NCI-H526 (cell line): ENCODE measurements at regions not wholly inside any gene's neighbourhood (a gene's known extent, or its start where the extent isn't known, plus 50 kb on each side); places are given as distances from the start of the nearest gene placed in this dataset.

ENCODE experiments used
- DNase-seq, 2 experiments: peaks; one replicate each; lab custom pipeline; 2025; lab: John Stamatoyannopoulos, UW

DNA sequence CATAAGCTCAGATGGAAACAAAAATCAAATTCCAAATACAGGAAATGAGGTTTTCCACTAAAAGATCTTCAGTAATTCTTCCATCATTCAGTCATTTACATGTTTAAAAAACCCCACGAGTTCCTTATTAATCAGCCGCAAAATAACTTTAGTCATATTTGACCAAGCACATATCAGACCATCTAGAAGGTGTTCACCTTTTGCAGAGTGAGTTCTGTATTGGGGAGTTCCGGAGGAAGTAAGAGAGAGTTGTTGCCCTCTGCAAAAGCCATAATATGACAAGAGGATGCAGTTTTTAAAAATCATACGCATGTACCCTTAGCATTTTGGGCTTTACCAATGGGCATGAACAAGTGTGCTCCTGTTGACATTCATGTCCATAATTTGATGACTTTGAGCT, 61.6 kb downstream of the CCR1 start:
- DNase-seq, result no peak

GRCh38 chr3:46146021-46146420, 62.1 kb downstream of the CCR1 start:
- no peak for DNase-seq

DNA sequence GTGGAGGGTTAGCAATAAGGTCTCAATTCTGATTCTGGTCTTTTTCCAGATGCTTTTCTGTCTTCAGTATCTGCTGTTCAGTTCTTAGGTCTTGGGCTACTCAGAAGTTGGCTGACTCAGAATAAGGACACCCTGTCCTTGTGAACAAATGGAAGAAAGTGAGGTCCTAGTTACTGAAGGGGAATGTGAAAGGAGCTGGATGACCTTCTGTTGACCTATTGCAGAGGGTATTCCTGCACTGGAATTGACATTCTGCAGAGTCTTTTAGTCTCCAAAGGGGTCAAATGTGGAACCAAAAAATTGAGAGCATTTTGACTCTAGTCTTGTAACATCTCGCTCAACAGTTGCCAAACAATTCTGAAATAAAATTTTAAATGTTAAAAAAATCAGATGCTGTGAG, 63.0 kb downstream of the CCR1 start:
- no peak for DNase-seq

- no peak for DNase-seq
These were observed 64.1 kb downstream of the CCR1 start for GRCh38 chr3:46143951-46144473.

DNA sequence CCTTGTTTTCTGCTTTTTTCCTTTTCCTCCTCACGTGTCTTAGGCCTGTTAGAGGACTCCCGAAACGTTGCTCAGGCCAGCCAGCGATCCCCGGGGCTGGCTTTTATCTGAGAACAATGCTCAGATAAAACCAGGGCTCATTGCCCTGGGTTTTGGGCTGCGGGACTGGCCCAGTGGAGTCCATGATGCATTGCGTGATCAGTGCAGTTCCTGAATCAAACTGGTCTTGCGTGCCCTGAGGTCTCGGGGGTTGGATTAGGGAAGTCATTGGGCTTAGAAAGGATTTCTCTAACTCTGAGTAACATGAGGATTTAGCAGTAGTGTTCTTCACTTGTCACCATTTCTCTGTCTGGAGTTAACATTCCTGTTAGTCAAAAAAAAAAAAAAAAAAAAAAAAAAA, 66.3 kb downstream of the CCR1 start:
- DNase-seq, result no peak

DNA sequence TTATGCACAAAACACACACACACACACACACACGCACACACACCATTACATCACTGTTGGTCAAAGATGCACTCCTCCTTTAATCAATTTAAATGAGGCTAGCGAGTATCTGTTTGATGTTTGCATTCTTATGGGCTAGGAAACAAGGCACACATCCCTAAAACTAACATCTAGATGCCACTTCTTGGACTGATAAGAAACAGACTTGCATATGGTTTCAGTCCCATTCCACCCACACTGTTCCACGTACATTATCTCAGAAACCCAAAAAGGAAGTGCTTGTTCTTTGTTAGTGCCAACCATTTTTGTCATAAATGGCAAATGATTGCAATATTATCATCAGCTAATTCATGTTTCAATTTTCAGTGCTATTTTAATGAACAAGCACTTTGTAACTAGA, 69.5 kb downstream of the CCR1 start:
- DNase-seq, result no peak

GRCh38 chr3:46135475-46135874, 72.6 kb downstream of the CCR1 start:
- no peak for DNase-seq

- DNase-seq, result no peak
These were observed 74.8 kb downstream of the CCR1 start for GRCh38 chr3:46133285-46133684.

DNA sequence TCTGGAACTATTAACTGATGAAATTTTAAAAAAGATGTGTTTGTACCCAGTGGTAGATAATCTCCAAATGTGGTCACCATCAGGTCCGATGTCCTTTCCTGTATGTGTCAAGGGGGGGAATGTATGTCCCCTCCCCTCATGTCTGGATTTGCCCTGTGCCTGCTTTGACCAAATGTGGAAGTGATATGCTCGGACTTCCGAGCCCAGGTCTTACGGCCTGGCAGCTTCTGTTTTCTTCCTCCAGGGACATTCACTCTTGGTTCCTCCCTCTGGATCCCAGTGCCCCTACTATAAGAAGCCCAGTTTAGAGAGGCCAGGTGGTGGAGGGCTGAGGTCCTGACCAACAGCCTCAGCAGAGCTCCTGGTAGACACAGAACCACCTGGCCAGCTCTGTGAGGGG, 75.5 kb downstream of the CCR1 start:
- no peak for DNase-seq

- DNase-seq, result no peak
These were observed 76.1 kb downstream of the CCR1 start for GRCh38 chr3:46131884-46132450.

DNA sequence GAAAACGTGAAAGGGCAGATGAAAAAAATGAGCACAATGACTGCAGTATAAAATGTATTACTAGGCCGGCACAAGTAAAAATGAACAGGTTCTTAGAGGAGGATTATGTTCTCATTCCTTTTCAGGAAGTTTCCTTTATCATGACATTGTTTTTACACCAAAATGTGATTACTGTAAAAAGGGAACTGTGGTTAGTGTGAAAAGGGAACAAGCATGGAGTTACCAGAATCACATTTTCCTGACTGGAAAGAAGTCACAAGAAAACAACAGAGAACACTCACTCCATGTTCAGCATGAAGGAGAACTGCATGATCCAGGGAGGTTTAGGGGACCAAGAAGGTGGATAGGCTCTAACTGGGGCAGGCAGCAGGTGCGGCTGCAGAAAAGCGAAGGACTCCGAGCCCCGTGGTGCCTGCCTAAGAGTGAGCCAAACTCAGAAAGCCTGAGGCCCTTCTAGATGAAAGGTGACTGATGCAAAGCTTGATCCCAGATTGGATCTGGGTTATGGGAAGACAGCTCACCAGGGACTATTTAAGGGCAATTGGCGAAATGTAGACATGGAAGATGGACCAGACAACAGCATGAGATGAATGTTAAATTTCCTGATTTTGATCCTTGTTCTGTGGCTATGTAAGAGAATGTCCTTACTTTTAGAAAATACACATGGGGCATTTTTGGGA, 77.3 kb downstream of the CCR1 start:
- DNase-seq, result no peak

DNA sequence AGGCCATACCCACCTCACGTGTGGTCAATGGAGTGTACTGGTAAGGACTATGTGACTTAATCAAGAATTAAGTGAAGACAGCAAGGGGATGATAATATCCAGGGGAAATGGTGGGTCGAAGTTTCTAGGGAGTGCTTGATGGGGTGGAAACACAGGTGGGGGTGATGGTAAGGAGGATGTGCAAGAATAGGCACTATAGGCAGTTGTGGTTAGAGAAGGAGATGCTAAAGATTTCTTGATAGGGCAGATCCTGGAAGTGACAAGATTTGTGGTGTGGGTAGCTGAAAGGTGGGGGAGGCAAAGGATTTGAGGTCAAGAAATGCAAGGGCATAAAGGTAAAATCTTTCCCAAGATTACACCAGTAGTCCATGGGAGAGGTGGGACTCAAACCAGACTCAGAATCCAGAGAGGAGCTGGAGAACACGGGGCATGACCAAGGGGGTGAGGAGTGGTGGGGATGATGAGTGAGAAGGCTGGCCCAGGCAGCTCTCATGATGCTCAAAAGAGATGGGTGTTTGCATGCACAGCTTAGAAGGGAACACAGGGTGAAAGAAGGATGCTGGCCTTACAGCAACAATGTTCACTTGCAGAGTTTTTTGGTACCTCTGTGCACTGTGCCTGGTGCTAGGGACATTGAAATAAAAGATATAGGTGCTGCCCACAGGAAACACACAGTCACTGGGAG, 78.4 kb downstream of the CCR1 start:
- no peak for DNase-seq

DNA sequence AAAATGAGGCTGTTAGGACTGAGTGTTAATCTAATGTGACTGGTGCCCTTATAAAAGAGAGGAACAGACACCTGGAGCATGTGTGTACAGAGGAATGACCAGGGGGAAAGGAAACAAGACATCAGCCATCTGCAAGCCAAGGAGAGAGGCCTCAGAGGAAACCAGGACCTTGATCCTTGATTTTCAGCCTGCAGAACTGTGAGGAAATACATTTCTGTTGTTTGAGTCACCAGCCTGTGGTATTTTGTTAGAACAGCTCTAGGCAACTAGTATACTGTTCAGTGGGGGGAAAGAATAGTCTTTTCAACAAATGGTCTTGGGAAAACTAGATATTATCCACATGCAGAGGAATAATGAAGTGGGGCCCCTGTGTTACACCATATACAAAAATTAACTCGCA, 80.6 kb downstream of the CCR1 start:
- DNase-seq, result no peak

DNA sequence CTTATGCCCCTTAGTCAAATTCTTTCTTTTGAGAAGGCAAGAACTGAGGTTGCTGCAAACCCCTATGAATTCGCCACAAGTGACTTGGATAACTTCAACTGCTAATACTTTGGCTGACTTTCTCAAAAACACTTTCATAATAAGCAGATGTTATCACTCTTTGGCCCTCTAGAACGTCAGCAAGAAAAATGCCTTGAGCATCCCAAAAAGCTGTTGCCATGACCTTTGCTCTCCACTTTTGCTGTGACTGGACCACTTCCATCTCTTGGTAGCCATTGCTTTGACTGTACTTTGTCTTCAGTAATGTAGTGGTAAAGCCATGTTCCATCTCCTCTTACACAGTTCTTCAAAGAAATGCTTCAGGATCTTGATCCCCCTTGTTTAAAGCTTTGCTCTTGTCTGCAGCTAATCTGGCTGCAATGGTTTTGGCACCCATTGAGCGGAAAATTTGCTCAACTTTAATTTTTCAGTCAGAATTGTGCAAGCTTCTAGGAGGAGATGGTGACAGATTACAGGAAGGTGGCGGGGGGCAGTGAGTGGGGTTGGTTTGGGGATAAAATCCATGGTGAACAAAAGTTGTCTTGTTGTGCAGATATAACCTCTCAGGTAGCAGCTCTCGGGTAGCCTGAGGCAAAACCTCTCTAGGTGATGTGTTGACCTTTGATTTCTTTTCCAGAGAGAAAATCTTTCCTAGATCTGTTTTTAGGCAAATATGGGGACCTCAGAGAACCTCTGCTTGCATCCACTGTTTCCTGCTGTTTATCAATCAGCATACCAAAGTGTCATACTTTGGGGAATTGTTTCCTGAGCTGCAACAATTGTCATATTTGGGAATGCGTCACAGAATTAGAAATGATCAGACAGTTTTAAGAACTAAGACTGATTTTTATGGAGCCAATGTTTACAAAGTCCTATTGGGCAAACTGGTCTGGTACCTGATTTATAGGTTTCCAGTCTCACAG, 83.6 kb downstream of the CCR1 start:
- no peak for DNase-seq

GRCh38 chr3:46123646-46124045, 84.5 kb downstream of the CCR1 start:
- DNase-seq, result no peak

DNA sequence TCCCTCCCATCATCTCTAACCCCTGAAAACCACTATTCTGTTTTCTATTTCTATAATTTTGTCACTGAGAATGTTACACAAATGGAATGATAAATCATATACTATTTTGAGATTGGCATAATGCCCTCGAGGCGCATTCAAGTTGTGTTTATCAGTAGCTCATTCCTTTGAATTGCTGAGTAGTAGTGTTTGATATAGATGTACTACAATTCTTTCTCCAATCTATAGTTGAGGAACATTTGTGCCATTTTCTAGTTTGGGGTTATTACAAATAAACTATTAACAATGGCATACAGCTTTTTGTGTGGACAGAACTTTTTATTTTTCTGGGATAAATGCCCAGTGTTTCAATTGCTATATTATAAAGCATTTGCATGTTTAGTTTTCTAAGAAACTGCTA, 86.0 kb downstream of the CCR1 start:
- DNase-seq, result no peak

- peak; percentile 11 to 46 for DNase-seq
These were observed 87.1 kb downstream of the CCR1 start for GRCh38 chr3:46120983-46121382.

DNA sequence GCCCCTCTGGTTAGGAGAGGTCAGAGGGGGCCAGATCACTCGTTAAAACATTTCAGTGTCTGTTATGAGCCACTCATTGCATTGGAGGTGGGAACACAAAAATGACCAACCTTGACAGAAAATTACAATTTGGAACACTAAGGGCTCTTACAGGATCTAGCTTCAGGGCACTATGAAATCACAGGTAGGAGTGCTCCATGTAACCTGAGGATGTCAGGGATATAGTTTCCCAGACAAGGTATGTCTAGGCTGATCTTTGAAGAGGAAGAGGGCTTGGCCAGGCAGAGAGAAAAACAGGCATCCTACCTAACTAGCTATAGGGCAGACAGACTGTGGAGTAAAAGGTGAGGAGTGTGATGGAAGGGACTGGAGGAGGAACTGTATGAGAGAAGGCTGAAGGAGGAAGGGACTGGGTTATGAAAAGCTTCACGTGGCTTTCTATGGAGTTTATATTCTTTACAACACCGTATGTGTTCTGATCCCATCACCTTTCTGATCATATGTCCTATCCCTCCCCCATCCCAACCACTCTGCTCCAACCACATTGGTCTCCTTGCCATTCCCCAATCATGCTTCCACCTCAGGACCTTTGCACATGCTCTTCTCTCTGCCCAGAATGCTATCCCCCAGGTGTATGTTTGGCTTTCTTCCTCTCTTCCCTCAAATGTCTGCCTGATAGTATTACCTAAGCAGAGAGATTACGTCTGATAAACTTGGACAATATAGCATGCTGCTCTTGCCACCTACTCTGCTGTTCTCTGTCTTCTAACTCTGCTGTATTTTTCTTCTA, 88.2 kb downstream of the CCR1 start:
- DNase-seq, result no peak

- DNase-seq, result no peak
These were observed 88.9 kb downstream of the CCR1 start for GRCh38 chr3:46119253-46119652.

DNA sequence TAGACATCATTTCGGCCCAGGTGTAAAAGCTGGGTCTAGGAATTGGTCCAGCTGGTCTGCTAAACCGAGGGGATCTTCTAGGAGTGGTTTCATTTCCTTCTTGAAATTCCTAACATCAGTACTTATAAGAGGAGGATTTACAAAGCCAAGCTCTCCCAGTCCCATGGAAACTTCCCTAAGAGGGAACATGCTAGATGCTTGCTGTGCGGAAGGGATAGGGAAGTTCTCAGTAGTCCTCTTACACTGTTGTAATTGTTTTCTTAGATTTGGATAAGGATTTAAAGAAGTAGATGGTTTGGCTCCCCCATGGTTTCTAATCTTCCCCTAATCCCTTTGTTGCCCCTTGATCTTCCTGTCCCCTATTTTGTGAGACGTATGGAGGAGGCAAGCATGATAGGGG, 89.7 kb upstream of the XCR1 start:
- DNase-seq, result no peak

DNA sequence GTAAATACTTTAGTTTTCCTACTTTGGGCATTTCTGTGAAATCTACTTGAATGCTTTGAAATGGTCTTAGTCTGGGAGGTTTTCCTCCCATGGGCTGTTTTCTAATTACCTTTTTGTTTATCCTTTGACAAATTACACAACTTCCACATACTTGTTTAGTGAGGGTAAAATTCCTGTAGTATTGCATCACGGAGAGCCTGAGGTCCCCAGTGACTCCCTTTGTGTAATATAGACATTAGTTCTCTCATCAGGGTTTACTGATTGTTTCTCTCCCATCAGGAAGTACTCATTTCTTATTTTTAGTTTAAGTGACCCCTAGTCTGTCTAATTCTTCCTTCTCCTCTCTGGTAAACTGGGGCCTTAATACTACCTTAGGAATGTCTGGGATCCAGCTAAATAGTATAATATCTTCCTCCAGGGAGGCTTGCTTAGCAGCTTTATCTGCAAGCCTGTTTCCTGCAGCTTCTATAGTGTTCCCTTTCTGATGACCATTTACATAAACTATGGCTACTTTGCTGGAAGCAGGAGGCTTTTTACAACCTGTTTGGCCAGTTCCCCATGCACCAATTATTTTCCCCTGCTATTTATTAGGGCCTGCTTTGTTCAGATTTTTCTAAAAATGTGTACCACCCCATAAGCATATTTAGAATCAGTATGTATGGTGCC, 87.2 kb upstream of the XCR1 start:
- no peak for DNase-seq
